Colonic mucosa (tissue), 4 donors: ENCODE measurements at regions not wholly inside any gene's neighbourhood (a gene's known extent, or its start where the extent isn't known, plus 50 kb on each side); places are given as distances from the start of the nearest gene placed in this dataset.
A peak's percentile ranks its signal among the peaks of the same experiment; 100 is the strongest.

Experiments used
- DNase-seq: peaks from one replicate; pipeline ENCODE4 v3.0.0-alpha.2; 2020
- H3K27ac ChIP-seq: fragments of 200-600 bp; one replicate; pipeline ENCODE4 v1.8.0; 2021
- H3K27me3 ChIP-seq: fragments of 200-600 bp; one replicate; pipeline ENCODE4 v1.8.0; 2021
- H3K36me3 ChIP-seq: fragments of 200-600 bp; one replicate; pipeline ENCODE4 v1.8.0; 2021
- H3K4me1 ChIP-seq: fragments of 200-600 bp; one replicate; pipeline ENCODE4 v1.8.0; 2021; ENCODE audit warnings: mild to moderate bottlenecking
- H3K4me3 ChIP-seq: fragments of 200-600 bp; one replicate; pipeline ENCODE4 v1.8.0; 2021
- H3K9ac ChIP-seq, 2 donors: one replicate each; pipeline ENCODE4 v1.7.0; 2013; ENCODE audit warnings: control low read depth in 2 of 2, low read depth in 2 of 2, low read length in 2 of 2
- H3K9me3 ChIP-seq: fragments of 200-600 bp; one replicate; pipeline ENCODE4 v1.8.0; 2021
- CTCF ChIP-seq: fragments of 200-600 bp; IDR thresholded peaks from one replicate; pipeline ENCODE4 v1.8.0; 2022; ENCODE audit warnings: antibody characterized with exemption, mild to moderate bottlenecking
- intact Hi-C: fragments of 100-400 bp; cut with DNase I; formaldehyde crosslinking; loops from one replicate; pipeline ENCODE4 v1.14.1; 2022
- donor health status: healthy.
- donor health status: DM: no; HTN: no; CAD: no.
- donor health status: DM: no; HTN: no; CAD: no.

- Histone ChIP-seq H3K4me1 (no peaks in the 10 kb centered on the region), H3K27me3 (no peaks in the 10 kb centered on the region), H3K9ac (no peak overlapping the region), H3K36me3 (no peaks in the 10 kb centered on the region), H3K4me3 (no peak overlapping the region), H3K27ac (no peak overlapping the region), H3K9me3 (no peaks in the 10 kb centered on the region)
- TF ChIP-seq CTCF, result no peak
- DNase-seq, result no peak
- intact Hi-C loops, result no loop called here
These were observed 206.0 kb downstream of the SPP2 start for GRCh38 chr2:234256516-234256915.

- Histone ChIP-seq H3K4me3 (no peak overlapping the region), H3K4me1 (no peaks in the 10 kb centered on the region), H3K27me3 (no peaks in the 10 kb centered on the region), H3K36me3 (no peaks in the 10 kb centered on the region), H3K27ac (no peak overlapping the region), H3K9me3 (no peaks in the 10 kb centered on the region), H3K9ac (no peak overlapping the region)
- no peak for TF ChIP-seq CTCF
- intact Hi-C loops, result no loop called here
- DNase-seq, result no peak
These were observed 204.4 kb downstream of the SPP2 start for GRCh38 chr2:234254783-234255521.

GRCh38 chr2:234252772-234253171 lies 202.3 kb downstream of the SPP2 start:
- Histone ChIP-seq H3K27ac (no peak overlapping the region), H3K9ac (no peak overlapping the region), H3K27me3 (no peaks in the 10 kb centered on the region), H3K4me1 (no peaks in the 10 kb centered on the region), H3K9me3 (no peaks in the 10 kb centered on the region), H3K4me3 (no peak overlapping the region), H3K36me3 (no peaks in the 10 kb centered on the region)
- no peak for TF ChIP-seq CTCF
- intact Hi-C loops, result no loop called here
- no peak for DNase-seq

- intact Hi-C loops, result no loop called here
- DNase-seq, result peak; percentile 33
- Histone ChIP-seq H3K9ac (no peak overlapping the region), H3K27me3 (no peaks in the 10 kb centered on the region), H3K4me3 (no peak overlapping the region), H3K9me3 (no peaks in the 10 kb centered on the region), H3K4me1 (no peaks in the 10 kb centered on the region), H3K27ac (no peak overlapping the region), H3K36me3 (no peaks in the 10 kb centered on the region)
- TF ChIP-seq CTCF, result no peak
These were observed 201.1 kb downstream of the SPP2 start for GRCh38 chr2:234251326-234252271.

GRCh38 chr2:234250926-234251325 lies 200.4 kb downstream of the SPP2 start:
- Histone ChIP-seq H3K4me1 (no peaks in the 10 kb centered on the region), H3K9me3 (no peaks in the 10 kb centered on the region), H3K4me3 (no peak overlapping the region), H3K27ac (no peak overlapping the region), H3K36me3 (no peaks in the 10 kb centered on the region), H3K9ac (no peak overlapping the region), H3K27me3 (no peaks in the 10 kb centered on the region)
- no peak for DNase-seq
- intact Hi-C loops, result no loop called here
- no peak for TF ChIP-seq CTCF
